ENCODE measurements at regions not wholly inside any gene's neighbourhood (a gene's known extent, or its start where the extent isn't known, plus 50 kb on each side); places are given as distances from the start of the nearest gene placed in this dataset.

GRCh38 chr12:16435875-16436554 is 88.6 kb downstream of the MGST1 start:
- TF ChIP-seq CTCF (conservative IDR thresholded peaks at IDR 0.05 in 1 of 2, IDR thresholded peaks at IDR 0.05 in 1 of 2; ENCODE audit: extremely low read depth in 1 of 2, insufficient read depth in 1 of 2, low read depth in 1 of 2, low read length in 2 of 2) (no peak), EZH2 (IDR thresholded peaks at IDR 0.05; ENCODE audit: borderline replicate concordance, low read length) (no peak)
